C4-2B (cell line): ENCODE measurements at regions not wholly inside any gene's neighbourhood (a gene's known extent, or its start where the extent isn't known, plus 50 kb on each side); places are given as distances from the start of the nearest gene placed in this dataset.

Source experiments
- ZFX ChIP-seq: fragments of 450-650 bp; IDR thresholded peaks from 2 replicates; pipeline ENCODE4 v1.6.1; 2017
- TF ChIP-seq, protein P1 (sequence below): fragments of 450-650 bp; conservative IDR thresholded peaks from 2 replicates; pipeline ENCODE4 v1.5.1; 2017; ENCODE audit warnings: mild to moderate bottlenecking

DNA sequence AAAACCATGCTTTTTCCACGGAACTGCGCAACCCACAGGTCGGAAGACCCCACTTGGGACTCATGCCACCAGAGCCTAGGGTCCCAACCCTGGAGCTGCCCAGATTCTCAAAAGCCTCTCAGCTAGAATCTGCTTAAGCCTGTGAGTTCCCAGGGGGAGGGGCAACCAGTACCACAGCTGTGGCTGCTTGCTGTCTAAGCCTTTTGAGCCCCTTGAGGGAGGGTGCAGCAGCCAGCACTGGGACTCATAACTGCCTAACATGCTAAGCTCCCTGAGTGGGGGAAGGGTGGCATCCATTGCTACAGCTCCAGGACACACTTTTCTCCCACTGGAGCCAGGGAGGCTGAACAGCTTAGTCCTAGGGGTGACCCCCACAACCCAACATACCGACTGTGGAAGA lies 485.6 kb upstream of the GRM3 start:
- TF ChIP-seq, protein P1, sequence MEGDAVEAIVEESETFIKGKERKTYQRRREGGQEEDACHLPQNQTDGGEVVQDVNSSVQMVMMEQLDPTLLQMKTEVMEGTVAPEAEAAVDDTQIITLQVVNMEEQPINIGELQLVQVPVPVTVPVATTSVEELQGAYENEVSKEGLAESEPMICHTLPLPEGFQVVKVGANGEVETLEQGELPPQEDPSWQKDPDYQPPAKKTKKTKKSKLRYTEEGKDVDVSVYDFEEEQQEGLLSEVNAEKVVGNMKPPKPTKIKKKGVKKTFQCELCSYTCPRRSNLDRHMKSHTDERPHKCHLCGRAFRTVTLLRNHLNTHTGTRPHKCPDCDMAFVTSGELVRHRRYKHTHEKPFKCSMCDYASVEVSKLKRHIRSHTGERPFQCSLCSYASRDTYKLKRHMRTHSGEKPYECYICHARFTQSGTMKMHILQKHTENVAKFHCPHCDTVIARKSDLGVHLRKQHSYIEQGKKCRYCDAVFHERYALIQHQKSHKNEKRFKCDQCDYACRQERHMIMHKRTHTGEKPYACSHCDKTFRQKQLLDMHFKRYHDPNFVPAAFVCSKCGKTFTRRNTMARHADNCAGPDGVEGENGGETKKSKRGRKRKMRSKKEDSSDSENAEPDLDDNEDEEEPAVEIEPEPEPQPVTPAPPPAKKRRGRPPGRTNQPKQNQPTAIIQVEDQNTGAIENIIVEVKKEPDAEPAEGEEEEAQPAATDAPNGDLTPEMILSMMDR = no peak
- no peak for TF ChIP-seq ZFX
